Neural crest cell (in vitro differentiated cells): ENCODE measurements at regions not wholly inside any gene's neighbourhood (a gene's known extent, or its start where the extent isn't known, plus 50 kb on each side); places are given as distances from the start of the nearest gene placed in this dataset.

Experiments used
- DNase-seq: peaks from one replicate; pipeline ENCODE4 v3.0.0; 2021; ENCODE audit warnings: low read depth, mixed read lengths, low spot score
- H3K27ac Mint-ChIP-seq: one replicate; pipeline ENCODE4 v1.8.0; 2021; ENCODE audit warnings: mild to moderate bottlenecking, mixed read lengths; ENCODE audit not compliant: unreplicated experiment
- H3K27me3 Mint-ChIP-seq: 2 replicates; pipeline ENCODE4 v1.8.0; 2021; ENCODE audit warnings: low read depth, mild to moderate bottlenecking, mixed read lengths
- H3K36me3 Mint-ChIP-seq: 2 replicates; pipeline ENCODE4 v1.8.0; 2021; ENCODE audit warnings: low read depth, mild to moderate bottlenecking, mixed read lengths
- H3K4me1 Mint-ChIP-seq: 2 replicates; pipeline ENCODE4 v1.8.0; 2021; ENCODE audit warnings: mixed read lengths
- H3K4me3 Mint-ChIP-seq: one replicate; pipeline ENCODE4 v1.8.0; 2021; ENCODE audit warnings: mild to moderate bottlenecking, mixed read lengths
- H3K9me3 Mint-ChIP-seq: 2 replicates; pipeline ENCODE4 v1.8.0; 2021; ENCODE audit warnings: mixed read lengths
- CTCF ChIP-seq: fragments of 200-600 bp; sonication (generic); conservative IDR thresholded peaks from 2 replicates; pipeline ENCODE4 v1.5.0; 2021; ENCODE audit warnings: antibody characterized with exemption, mild to moderate bottlenecking

GRCh38 chr2:144579556-144579955, 59.6 kb upstream of the ZEB2 start:
- no peak for DNase-seq
- H3K9me3 Mint-ChIP-seq: peaks cover 4% of the 10 kb centered on the region
- no peaks in the 10 kb centered on the region for H3K27me3 Mint-ChIP-seq
- H3K27ac Mint-ChIP-seq: no peak overlapping the region
- no peak for TF ChIP-seq CTCF
- peaks cover 44% of the 10 kb centered on the region for H3K4me1 Mint-ChIP-seq
- no peak overlapping the region for H3K4me3 Mint-ChIP-seq
- H3K36me3 Mint-ChIP-seq: no peaks in the 10 kb centered on the region

GRCh38 chr2:144578099-144578498, 58.2 kb upstream of the ZEB2 start:
- peaks cover 35% of the 10 kb centered on the region for H3K4me1 Mint-ChIP-seq
- no peak overlapping the region for H3K4me3 Mint-ChIP-seq
- DNase-seq: no peak
- H3K27me3 Mint-ChIP-seq: no peaks in the 10 kb centered on the region
- no peak for TF ChIP-seq CTCF
- no peaks in the 10 kb centered on the region for H3K36me3 Mint-ChIP-seq
- no peak overlapping the region for H3K27ac Mint-ChIP-seq
- H3K9me3 Mint-ChIP-seq: peaks cover 2% of the 10 kb centered on the region

GRCh38 chr2:144572977-144573376, 53.1 kb upstream of the ZEB2 start:
- Mint-ChIP-seq H3K36me3 (no peaks in the 10 kb centered on the region), H3K27ac (no peak overlapping the region), H3K4me3 (no peak overlapping the region), H3K27me3 (no peaks in the 10 kb centered on the region), H3K9me3 (peaks cover 4% of the 10 kb centered on the region), H3K4me1 (peaks cover 16% of the 10 kb centered on the region)
- no peak for DNase-seq
- no peak for TF ChIP-seq CTCF

GRCh38 chr2:144571770-144572169, 51.9 kb upstream of the ZEB2 start:
- Mint-ChIP-seq H3K27me3 (no peaks in the 10 kb centered on the region), H3K4me3 (no peak overlapping the region), H3K36me3 (no peaks in the 10 kb centered on the region), H3K4me1 (peaks cover 25% of the 10 kb centered on the region), H3K27ac (peak overlapping the region; percentile 13), H3K9me3 (peaks cover 4% of the 10 kb centered on the region)
- TF ChIP-seq CTCF: no peak
- DNase-seq: no peak

GRCh38 chr2:144570566-144570965, 50.6 kb upstream of the ZEB2 start:
- TF ChIP-seq CTCF: no peak
- Mint-ChIP-seq H3K9me3 (peaks cover 4% of the 10 kb centered on the region), H3K4me1 (peaks cover 29% of the 10 kb centered on the region), H3K27me3 (no peaks in the 10 kb centered on the region), H3K36me3 (no peaks in the 10 kb centered on the region), H3K4me3 (no peak overlapping the region), H3K27ac (no peak overlapping the region)
- DNase-seq: no peak
